ENCODE measurements at regions not wholly inside any gene's neighbourhood (a gene's known extent, or its start where the extent isn't known, plus 50 kb on each side); places are given as distances from the start of the nearest gene placed in this dataset.

GRCh38 chr21:21813934-21814333 lies 815.7 kb downstream of the NCAM2 start:
- TF ChIP-seq POLR2AphosphoS5 (IDR thresholded peaks at IDR 0.05; ENCODE audit: low read depth, low read length) (no peak), TEAD4 (IDR thresholded peaks at IDR 0.05; ENCODE audit: borderline replicate concordance, insufficient read depth) (no peak), PBX3 (IDR thresholded peaks at IDR 0.05) (no peak), MAX (IDR thresholded peaks at IDR 0.05; ENCODE audit: low read depth) (no peak), CTCF (IDR thresholded peaks at IDR 0.05) (no peak), FOXM1 (IDR thresholded peaks at IDR 0.05; ENCODE audit: low read depth) (no peak), SMC3 (IDR thresholded peaks at IDR 0.05; ENCODE audit: low read depth, low read length) (no peak), EP300 (IDR thresholded peaks at IDR 0.05; ENCODE audit: borderline replicate concordance in 1 of 2, low read depth in 1 of 2, low read length in 1 of 2) (peak in 1 of 2 experiments; percentile 47; a peak in 1 of 4 replicates), SIN3A (IDR thresholded peaks at IDR 0.05; ENCODE audit: borderline replicate concordance, low read depth, low read length) (no peak), FOSL2 (IDR thresholded peaks at IDR 0.05; ENCODE audit: borderline replicate concordance, low read depth) (no peak), USF2 (IDR thresholded peaks at IDR 0.05; ENCODE audit: borderline replicate concordance, low read depth, low read length) (no peak), GABPA (IDR thresholded peaks at IDR 0.05; ENCODE audit: low read depth) (no peak), MXI1 (IDR thresholded peaks at IDR 0.05; ENCODE audit: low read depth, low read length) (no peak)

Data from SK-N-SH (cell line).